NCI-H146 (cell line): ENCODE measurements at regions not wholly inside any gene's neighbourhood (a gene's known extent, or its start where the extent isn't known, plus 50 kb on each side); places are given as distances from the start of the nearest gene placed in this dataset.
"Not testable (repeated sequence)": the region's sequence is repeated elsewhere in the genome, so short reads cannot be mapped to it uniquely, and the experiment has no call there.

ENCODE experiments used
- DNase-seq: peaks from one replicate; lab custom pipeline; 2025; lab: John Stamatoyannopoulos, UW

DNA sequence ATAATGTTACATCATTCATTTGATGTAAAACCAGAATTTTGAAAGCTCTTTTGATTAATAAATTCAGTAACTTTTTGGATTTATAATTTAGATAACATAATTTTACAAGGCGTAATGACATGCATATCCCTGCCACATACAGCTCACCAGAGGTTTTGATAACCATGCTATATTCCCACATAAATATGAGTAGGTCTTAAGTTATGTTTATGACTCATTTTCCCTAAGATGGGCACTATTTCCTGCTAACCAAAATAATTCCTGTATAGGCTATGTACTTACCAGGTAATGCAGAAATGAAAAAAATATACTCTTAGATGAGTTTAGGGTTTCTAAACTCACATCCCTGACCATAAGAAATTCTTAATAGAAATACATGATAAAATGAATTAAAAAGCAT lies 93.9 kb upstream of the EDIL3 start:
- no peak for DNase-seq

DNA sequence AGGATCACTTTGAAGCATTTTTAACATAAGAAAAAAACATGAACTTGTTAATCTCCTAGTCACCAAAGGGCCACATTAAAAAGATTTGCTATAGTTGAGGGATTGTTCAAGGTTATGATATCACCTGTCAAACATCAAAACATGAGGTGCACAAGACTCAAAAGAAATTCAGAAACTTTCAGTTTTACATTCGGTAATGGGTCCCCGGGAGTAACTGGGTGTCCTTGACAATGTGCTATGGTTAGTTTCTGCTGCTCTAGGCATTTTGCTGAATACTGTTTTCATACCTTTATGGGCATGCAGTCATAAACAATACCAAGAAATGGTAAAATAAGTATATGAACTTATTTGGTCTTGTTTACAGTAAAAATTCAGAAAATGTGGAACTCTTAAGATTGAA lies 92.8 kb upstream of the EDIL3 start:
- no peak for DNase-seq

- no peak for DNase-seq
Observed at GRCh38 chr5:84474126-84474525, 89.4 kb upstream of the EDIL3 start.

DNA sequence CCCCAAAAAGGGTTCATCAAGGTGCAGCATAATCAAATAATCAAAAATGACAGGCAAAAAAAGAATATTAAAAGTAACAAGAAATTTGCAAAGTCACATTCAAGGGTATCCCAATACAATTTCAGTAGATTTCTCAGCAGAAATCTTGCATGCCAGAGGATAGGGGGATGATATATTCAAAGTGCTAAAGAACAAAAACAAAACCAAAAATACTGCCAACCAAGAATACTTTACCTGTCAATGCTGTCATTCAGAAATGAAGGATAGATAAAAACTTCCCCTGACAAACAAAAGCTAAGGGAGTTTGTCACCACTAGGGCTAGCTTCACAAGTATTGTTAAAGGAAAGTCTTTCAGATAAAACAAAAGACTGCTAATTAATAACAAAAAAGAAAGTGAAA lies 68.7 kb upstream of the EDIL3 start:
- no peak for DNase-seq

GRCh38 chr5:84450617-84451414 lies 66.1 kb upstream of the EDIL3 start:
- no peak for DNase-seq

DNA sequence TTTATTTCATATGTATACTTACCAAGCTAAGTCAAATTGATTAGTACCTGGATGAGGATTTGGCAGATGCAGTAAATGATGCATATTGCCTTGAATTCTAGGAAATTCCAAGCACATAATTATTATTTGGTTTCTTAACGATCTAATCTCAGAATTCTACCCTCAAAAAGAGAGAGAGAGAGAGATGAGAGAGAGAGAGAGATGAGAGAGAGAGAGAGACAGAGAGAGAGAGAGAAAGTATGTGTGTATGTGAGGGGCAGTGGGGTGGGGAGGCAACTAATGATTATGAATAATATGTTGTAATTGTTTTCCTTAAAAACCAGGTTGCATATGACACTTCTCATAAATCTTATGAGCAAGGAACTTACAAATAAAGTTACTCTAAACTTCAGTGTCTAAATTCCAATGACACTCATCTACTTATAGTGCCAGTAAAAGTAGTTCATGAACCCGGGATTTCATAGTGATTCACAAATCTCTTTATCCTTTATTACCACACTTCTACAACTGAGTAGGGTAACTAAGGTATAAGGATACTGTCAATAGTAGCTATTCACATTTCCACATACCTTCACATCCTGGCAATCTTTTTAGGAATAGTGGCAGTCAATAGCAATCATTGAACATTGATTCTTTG lies 60.5 kb upstream of the EDIL3 start:
- DNase-seq, result no peak

DNA sequence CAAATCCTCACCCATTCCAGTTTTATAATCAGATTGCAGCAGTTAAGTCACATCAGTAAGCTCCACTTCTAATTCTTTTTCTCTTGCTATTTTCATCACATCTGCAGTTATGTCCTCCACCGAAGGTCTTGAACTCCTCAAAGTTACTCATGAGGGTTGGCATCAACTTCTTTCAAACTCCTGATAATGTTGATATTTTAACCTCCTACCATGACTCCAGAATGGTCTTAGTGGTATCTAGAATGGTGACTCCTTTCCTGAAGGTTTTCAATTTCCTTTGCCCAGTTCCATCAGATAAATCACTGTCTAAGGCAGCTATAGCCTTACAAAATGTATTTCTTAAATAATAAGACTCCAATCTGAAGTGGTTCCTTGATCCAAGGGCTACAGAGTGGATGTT lies 53.8 kb upstream of the EDIL3 start:
- DNase-seq, result no peak

DNA sequence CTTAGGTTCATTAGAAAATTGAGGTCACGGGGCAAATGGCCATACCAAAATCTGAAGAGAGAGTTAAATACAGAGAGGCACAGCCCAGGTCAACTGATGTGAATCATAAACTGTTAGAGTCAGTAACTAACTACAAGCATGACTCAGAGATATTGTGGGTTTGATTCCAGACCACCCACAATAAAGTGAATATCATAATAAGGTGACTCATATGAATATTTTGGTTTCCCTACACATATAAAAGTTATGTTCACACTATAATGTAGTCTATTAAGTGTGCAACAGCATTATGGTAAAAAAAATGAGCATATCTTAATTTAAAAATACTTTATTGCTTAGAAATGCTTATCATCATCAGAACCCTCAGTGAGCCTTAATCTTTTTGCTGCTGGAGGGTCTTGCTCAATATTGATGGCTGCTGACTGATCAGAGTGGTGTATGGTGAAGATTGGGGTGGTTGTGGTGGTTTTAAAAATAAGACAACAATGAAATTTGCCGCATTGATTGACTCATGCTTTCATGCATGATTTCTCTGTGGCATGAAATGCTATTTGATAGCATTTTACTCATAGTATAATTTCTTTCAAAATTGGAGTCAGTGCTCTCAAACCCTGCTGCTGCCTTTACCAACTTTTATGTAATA lies 53.1 kb upstream of the EDIL3 start:
- no peak for DNase-seq

GRCh38 chr5:84436866-84437265 lies 52.2 kb upstream of the EDIL3 start:
- no peak for DNase-seq

- DNase-seq, result not testable (repeated sequence)
Observed at GRCh38 chr5:84435861-84436346, 51.2 kb upstream of the EDIL3 start.
